NCI-H146 treated with DMSO at 0.1 percent for 48 hours (cell line): ENCODE measurements at regions not wholly inside any gene's neighbourhood (a gene's known extent, or its start where the extent isn't known, plus 50 kb on each side); places are given as distances from the start of the nearest gene placed in this dataset.

ENCODE experiments used
- DNase-seq: peaks from one replicate; lab custom pipeline; 2025; ENCODE audit not compliant: unreplicated experiment; lab: John Stamatoyannopoulos, UW

GRCh38 chr10:117635826-117636225 is 93.3 kb downstream of the EMX2 start:
- no peak for DNase-seq

GRCh38 chr10:117638200-117638599 is 95.7 kb downstream of the EMX2 start:
- DNase-seq = no peak

DNA sequence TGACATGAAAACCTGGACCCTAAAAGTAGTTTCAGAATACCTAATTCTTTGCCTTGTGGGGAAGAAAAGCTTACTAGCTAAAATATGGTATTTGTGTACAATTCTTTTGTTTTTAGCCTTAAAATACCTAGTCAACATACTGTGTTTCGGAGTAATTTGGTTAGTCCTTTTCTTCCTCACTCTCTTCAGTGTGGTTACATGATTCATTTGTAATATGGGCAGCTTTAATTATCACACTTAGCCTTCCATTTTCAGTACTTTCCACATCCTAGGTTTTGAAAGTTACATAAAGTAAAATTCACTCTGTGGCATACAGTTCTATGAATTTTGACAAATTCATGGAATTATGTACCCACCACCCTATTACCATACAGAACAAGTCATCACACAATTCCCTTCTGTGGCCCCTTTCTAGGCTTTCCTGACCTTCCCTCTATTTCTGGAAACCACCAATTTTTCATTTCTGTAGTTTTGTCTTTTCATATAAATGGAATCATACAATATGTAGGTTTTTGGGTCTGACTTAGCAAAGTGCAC is 96.2 kb downstream of the EMX2 start:
- no peak for DNase-seq

GRCh38 chr10:117640406-117640805 is 97.9 kb downstream of the EMX2 start:
- DNase-seq = no peak

GRCh38 chr10:117646718-117647117 is 104.2 kb downstream of the EMX2 start:
- DNase-seq = no peak

DNA sequence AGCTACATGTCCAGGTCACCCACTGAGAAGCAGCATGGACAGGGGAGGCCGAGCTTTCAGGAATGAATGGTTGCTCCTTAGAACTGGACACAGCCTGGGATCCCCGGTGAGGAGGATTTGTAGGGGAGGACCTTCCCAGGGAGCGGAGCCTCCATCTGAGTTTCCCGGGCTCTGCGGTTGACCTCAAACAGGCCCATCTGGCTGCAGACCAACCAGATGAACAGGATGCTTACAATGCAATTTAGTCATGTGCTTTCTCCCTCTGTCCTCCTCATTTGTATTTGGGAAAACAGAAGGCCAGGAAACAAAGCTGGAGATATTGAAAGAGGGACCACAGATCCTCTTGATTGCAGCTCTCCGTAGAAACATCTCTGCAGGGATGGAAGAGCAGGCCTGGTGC is 104.8 kb downstream of the EMX2 start:
- DNase-seq = no peak

DNA sequence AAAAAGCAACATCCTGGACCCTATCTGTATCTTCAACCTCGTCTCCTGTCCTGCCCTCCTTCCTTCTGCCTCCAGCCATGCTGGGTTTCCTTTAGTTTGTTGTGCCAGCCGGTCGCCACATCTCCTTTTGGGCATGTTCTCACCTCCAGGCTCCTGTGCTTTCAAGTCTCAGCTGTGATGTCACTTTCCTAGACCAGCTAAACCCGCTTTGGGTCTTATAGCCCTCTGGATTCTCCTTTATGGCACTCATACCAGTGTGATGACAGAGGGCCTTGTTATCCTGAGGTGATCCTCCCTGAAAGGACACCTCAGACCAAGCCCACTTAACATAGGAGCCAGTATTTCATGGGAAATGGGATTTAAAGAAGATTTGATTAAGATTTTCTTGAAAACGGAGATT is 108.6 kb downstream of the EMX2 start:
- DNase-seq = no peak

DNA sequence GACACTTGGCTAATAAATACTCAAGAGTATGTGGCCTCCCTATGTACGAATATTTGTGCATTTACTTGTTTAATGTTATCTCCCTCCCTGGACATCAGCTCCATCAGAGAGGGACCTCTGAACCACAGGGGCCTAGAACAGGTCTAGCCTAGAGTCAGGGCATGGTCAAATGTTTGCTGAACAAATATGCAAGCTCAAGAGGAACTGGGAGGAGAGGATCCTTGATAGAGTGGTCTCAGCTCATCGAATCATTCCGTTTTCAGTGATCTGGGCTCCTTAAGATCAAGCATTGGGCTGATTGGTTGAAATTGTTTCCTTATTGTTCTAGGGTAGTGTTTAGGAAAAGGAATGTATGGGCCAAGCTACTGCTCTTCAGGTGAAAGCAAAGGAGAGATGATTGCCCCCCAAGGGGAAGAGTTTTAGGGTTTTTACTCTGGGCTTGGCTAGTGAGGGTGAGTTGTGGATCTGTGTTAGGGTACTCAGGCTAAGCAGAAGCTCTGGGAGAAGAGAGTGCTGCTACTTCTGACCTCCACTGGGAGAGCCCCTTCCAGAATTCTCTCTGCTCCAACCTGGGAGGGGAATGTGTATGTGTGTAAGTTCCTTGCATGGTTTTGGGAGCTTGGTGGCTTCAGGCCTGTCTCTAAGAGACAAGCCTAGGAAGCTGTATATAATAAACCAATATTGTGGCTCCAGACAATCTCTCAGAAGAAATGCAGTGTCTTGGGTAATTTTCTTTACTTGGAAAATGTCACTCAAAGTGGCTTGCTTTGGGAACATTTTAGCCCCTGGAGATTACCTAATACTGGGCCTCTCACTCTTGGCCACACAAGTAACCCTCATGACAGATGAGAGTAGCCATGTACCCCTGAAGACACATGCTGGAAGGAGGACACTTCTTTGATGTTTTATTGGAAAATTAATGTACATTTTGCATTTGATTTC is 110.0 kb downstream of the EMX2 start:
- DNase-seq = no peak

- no peak for DNase-seq
Observed at GRCh38 chr10:117653170-117653515, 110.6 kb downstream of the EMX2 start.

DNA sequence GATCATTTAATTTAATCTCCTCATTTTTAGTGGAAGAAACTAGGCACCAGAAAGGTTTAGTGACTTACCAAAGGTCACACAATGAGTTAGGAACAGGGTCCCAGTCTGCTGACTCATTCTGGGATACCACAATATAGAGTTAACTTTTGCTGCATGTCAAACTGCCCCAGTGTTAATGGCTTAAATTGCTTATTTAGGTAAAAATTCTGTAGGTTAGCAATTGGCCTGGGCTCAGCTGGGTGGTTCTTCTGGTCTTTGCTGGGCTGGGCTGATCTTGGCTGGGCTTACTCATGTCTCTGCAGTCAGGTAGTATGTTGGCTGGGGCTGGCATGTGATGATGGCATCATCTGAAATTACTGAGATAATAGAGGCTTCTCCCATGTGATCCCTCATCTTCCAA is 111.6 kb downstream of the EMX2 start:
- no peak for DNase-seq

GRCh38 chr10:117656385-117657367 is 114.1 kb downstream of the EMX2 start:
- DNase-seq = no peak

- DNase-seq = no peak
Observed at GRCh38 chr10:117661316-117661715, 118.8 kb downstream of the EMX2 start.

DNA sequence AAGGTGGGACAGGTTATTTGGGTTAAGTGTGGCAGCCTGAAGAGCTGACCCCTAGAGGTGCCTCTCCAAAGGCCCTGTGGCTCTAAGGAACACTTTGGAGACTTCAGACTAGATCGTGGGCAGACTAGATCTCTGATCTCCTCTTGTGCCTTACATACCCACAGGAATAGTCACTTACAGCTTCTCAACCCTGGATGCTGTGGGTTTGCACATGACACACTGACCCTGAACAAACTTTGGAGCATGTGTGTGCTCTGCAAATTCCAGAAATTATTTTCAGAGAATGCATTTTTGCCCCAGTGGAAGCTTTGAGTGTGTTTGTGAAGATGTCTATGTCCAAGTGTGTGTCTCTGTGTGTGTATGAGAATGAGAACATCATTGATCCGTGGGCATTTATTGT is 119.6 kb downstream of the EMX2 start:
- no peak for DNase-seq

- DNase-seq = no peak
Observed at GRCh38 chr10:117662751-117663540, 120.4 kb downstream of the EMX2 start.

DNA sequence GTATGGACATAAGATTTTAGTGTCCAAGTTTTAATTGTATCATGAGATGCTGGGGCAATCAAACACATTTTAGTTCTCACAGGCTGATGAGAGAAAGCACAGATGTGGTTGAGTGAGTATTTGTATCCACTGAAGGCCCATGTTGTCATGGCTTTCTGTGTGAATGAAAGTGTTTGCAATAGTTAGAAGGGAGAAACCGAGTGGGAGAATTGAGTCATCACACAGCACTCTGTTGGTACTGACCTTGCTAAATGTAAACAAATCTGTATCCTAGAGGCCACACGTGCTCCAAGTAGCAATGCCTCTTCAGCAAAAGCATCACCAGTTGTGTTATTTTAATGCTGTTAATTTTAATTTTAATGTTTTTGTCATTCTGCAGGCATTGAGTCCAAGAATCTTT is 121.2 kb downstream of the EMX2 start:
- no peak for DNase-seq

GRCh38 chr10:117664288-117664687 is 121.7 kb downstream of the EMX2 start:
- DNase-seq = no peak

DNA sequence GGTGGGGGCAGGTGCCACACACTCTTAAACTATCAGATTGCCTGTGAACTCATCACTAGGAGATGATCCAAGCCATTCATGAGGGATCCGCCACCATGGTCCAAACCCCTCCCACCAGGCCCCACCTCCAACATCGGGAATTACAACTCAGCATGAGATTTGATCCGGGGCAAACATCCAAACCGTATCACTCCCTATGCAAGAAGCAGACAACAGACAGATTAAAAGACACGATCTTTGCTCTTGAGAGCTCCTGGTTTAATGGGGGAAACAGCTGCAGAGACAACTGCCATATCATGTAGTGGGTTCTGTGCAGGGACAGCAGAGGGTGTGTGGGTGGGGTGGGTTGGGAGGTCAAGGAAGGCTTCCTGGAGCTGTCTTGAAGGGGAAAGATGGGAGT is 123.6 kb downstream of the EMX2 start:
- DNase-seq = no peak

DNA sequence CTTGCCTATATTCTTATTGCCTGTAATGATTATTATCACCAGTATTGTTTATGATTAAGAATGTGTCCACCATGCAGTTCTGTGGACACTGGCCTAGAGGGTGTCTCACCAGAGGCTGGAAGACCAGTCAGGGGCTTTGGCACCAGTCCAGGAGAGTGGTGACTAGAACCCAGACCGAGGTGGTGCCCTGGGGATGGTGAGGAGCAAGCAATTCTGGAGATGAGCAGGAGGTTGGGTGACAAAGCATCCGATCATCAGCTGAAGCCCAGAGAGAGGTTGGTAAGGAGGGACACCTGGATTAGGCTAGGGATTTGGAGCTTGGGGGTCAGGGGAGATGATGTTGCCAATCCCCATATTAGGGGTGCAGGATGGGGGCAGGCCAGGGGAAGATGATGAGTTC is 124.4 kb downstream of the EMX2 start:
- DNase-seq = no peak

DNA sequence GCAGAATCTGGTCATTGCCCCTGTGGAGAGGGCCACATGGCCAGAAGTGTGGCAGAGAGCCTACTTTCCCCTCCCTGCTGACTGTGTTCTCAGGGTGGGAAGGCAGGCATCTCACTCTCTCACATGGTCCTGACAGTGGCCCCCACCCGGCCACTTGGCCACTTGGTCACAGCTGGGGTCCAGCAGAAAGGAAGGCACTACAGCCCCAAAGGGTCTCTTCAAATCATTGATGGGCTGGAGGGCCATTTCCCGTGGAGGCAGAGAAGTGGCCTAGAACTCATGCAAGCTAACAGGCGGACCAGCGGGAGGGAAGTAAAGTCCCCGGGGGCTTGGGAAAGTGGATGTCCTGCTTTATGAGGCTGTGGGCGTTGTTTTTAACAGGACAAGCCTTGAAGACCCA is 125.3 kb downstream of the EMX2 start:
- DNase-seq = no peak

DNA sequence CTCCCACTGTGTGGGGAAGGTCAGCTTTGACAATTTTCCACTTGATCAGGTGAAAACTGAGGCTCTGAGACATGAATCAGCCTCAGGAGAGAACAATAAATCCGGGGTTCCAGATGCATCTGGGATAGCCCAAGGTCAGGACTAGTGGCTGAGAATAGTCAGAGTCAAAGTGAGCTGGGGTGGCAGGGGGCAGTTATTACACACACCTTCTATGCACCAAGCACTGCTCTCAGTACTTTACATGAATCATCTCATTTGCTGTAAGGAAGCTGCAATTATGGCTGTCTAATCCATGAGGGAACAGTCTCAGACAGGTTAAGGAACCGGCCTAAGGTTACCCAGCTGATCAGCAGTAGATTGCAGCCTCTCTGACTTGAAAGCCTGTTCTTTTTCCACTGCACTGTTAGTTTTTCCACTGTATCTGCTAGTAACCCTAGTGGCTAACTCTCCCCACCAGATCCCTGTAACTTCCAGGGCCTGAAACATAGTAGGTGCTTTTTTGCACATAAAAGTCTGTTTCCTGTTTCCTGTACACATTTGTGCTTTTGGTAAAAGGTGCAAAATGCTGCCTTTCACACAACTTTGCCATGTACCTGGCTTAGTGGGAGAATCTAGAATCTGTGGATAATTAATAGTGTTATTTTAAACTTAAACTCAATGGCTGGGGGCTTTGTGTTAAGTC is 125.9 kb downstream of the EMX2 start:
- DNase-seq = no peak
